Osteoblast (primary cell): ENCODE measurements at regions not wholly inside any gene's neighbourhood (a gene's known extent, or its start where the extent isn't known, plus 50 kb on each side); places are given as distances from the start of the nearest gene placed in this dataset.

Experiments
- DNase-seq: peaks from one replicate; pipeline ENCODE4 v3.0.0; 2011; ENCODE audit warnings: low spot score, mixed read lengths; ENCODE audit not compliant: insufficient read length; ENCODE audit errors: missing footprints
- H2AFZ ChIP-seq: 2 replicates; pipeline ENCODE4 v1.6.0; 2011; ENCODE audit warnings: mild to moderate bottlenecking, low read length
- H3K27ac ChIP-seq: 2 replicates; pipeline ENCODE4 v1.5.1; 2011; ENCODE audit warnings: mild to moderate bottlenecking, low read depth, low read length, moderate library complexity
- H3K27me3 ChIP-seq: 2 replicates; pipeline ENCODE4 v1.6.0; 2012; ENCODE audit warnings: mild to moderate bottlenecking, control low read depth, inconsistent platforms, low read length, moderate library complexity; ENCODE audit not compliant: insufficient read depth
- H3K36me3 ChIP-seq: 2 replicates; pipeline ENCODE4 v1.5.1; 2011; ENCODE audit warnings: mild to moderate bottlenecking, low read length, control low read depth, moderate library complexity; ENCODE audit not compliant: insufficient read depth
- H3K4me1 ChIP-seq: 2 replicates; pipeline ENCODE4 v1.5.1; 2011; ENCODE audit warnings: mild to moderate bottlenecking, low read length, control low read depth, moderate library complexity; ENCODE audit not compliant: insufficient read depth
- H3K4me2 ChIP-seq: 2 replicates; pipeline ENCODE4 v1.6.0; 2011; ENCODE audit warnings: mild to moderate bottlenecking, low read length; ENCODE audit not compliant: insufficient read depth
- H3K4me3 ChIP-seq: fragments of 200-600 bp; sonication (generic); 3 replicates; pipeline ENCODE4 v1.5.1; 2012; ENCODE audit warnings: mild to moderate bottlenecking, low read length, inconsistent platforms; ENCODE audit not compliant: insufficient read depth
- H3K79me2 ChIP-seq: 2 replicates; pipeline ENCODE4 v1.6.0; 2012; ENCODE audit warnings: mild to moderate bottlenecking, low read length, control low read depth, inconsistent platforms; ENCODE audit not compliant: insufficient read depth
- H3K9me3 ChIP-seq: 2 replicates; pipeline ENCODE4 v1.5.1; 2011; ENCODE audit warnings: low read depth, low read length, control low read depth
- H4K20me1 ChIP-seq: 2 replicates; pipeline ENCODE4 v1.6.0; 2012; ENCODE audit warnings: mild to moderate bottlenecking, low read length, control low read depth; ENCODE audit not compliant: insufficient read depth
- CTCF ChIP-seq: IDR thresholded peaks from 2 replicates; pipeline ENCODE4 v1.5.1; 2011; ENCODE audit warnings: mild to moderate bottlenecking, low read depth, low read length, moderate library complexity; ENCODE audit errors: extremely low read depth

- Histone ChIP-seq H4K20me1 (no peaks in the 10 kb centered on the region), H3K79me2 (no peaks in the 10 kb centered on the region), H3K4me1 (no peaks in the 10 kb centered on the region), H2AFZ (no peak overlapping the region), H3K9me3 (no peaks in the 10 kb centered on the region), H3K27me3 (no peaks in the 10 kb centered on the region), H3K4me2 (no peak overlapping the region), H3K27ac (no peak overlapping the region), H3K4me3 (no peak overlapping the region), H3K36me3 (no peaks in the 10 kb centered on the region)
- no peak for DNase-seq
- no peak for TF ChIP-seq CTCF
Observed at GRCh38 chr13:67776151-67776550, 546.0 kb upstream of the PCDH9 start.

DNA sequence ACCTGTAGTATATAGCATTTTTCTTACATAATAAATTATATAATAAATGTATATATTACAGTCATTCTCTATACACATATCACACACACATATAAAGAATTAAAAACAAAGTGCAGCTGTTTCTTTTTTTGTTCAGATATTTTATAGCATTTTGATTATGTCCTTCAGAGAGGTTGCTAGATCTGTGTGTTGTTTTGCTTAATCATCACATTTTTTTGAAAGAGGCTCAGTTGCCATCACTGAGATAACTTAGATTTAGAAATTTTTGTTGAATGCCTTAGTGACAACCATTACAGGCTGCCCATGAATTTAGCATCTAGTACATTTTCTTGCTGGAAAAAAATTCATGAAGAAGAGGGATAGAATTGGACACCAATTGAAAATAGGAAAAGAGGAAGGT is 545.2 kb upstream of the PCDH9 start:
- no peak for TF ChIP-seq CTCF
- no peaks in the 10 kb centered on the region for H3K36me3 ChIP-seq

GRCh38 chr13:67772807-67773453 is 542.8 kb upstream of the PCDH9 start:
- H3K4me3 ChIP-seq = no peak overlapping the region
- H3K4me2 ChIP-seq = no peak overlapping the region
- H2AFZ ChIP-seq = no peak overlapping the region
- no peaks in the 10 kb centered on the region for H3K36me3 ChIP-seq
- H3K27ac ChIP-seq = no peak overlapping the region
- no peaks in the 10 kb centered on the region for H3K79me2 ChIP-seq
- no peaks in the 10 kb centered on the region for H3K9me3 ChIP-seq
- H3K27me3 ChIP-seq = no peaks in the 10 kb centered on the region
- no peak for TF ChIP-seq CTCF
- DNase-seq = no peak
- no peaks in the 10 kb centered on the region for H3K4me1 ChIP-seq
- no peaks in the 10 kb centered on the region for H4K20me1 ChIP-seq

More for the DNA sequence above, 545.2 kb upstream of the PCDH9 start:
- no peak for DNase-seq
- Histone ChIP-seq H3K4me2 (no peak overlapping the region), H3K4me3 (no peak overlapping the region), H3K9me3 (no peaks in the 10 kb centered on the region), H3K4me1 (no peaks in the 10 kb centered on the region), H3K27me3 (no peaks in the 10 kb centered on the region), H4K20me1 (no peaks in the 10 kb centered on the region), H3K27ac (no peak overlapping the region), H2AFZ (no peak overlapping the region), H3K79me2 (no peaks in the 10 kb centered on the region)

- no peak overlapping the region for H3K27ac ChIP-seq
- H3K36me3 ChIP-seq = no peaks in the 10 kb centered on the region
- no peaks in the 10 kb centered on the region for H3K27me3 ChIP-seq
- TF ChIP-seq CTCF = no peak
- no peaks in the 10 kb centered on the region for H4K20me1 ChIP-seq
- DNase-seq = no peak
- H2AFZ ChIP-seq = no peak overlapping the region
- no peak overlapping the region for H3K4me3 ChIP-seq
- H3K4me1 ChIP-seq = no peaks in the 10 kb centered on the region
- no peaks in the 10 kb centered on the region for H3K79me2 ChIP-seq
- no peak overlapping the region for H3K4me2 ChIP-seq
- no peaks in the 10 kb centered on the region for H3K9me3 ChIP-seq
Observed at GRCh38 chr13:67771106-67771505, 541.0 kb upstream of the PCDH9 start.
